Stomach (tissue), 8 donors: ENCODE measurements at regions not wholly inside any gene's neighbourhood (a gene's known extent, or its start where the extent isn't known, plus 50 kb on each side); places are given as distances from the start of the nearest gene placed in this dataset.
"Not testable (repeated sequence)": the region's sequence is repeated elsewhere in the genome, so short reads cannot be mapped to it uniquely, and the experiment has no call there.

Experiments used
- DNase-seq, 2 donors: peaks; one replicate each; pipeline versions ENCODE4 v3.0.0 to v3.0.0-alpha.2; 2013 to 2019
- H3K27ac ChIP-seq, 5 donors: fragments of 200-600 bp in 4 of 5; sonication (generic) in 4 of 5; one replicate each; pipeline ENCODE4 v1.5.1; 2013 to 2019; ENCODE audit warnings: mild to moderate bottlenecking in 1 of 5, moderate library complexity in 1 of 5
- H3K27me3 ChIP-seq, 3 donors: fragments of 200-600 bp; sonication (generic); one replicate each; pipeline ENCODE4 v1.5.1; 2017 to 2019; ENCODE audit warnings: mixed run types in 1 of 3
- H3K36me3 ChIP-seq, 4 donors: fragments of 200-600 bp; sonication (generic); 1 replicate in 3 of 4; 2 replicates in 1 of 4; pipeline ENCODE4 v1.5.1; 2016 to 2019
- H3K4me1 ChIP-seq, 4 donors: fragments of 200-600 bp; sonication (generic); one replicate each; pipeline ENCODE4 v1.5.1; 2016 to 2019
- H3K4me3 ChIP-seq, 4 donors: fragments of 200-600 bp; sonication (generic) in 3 of 4; one replicate each; pipeline ENCODE4 v1.5.1; 2016 to 2019; ENCODE audit warnings: mild to moderate bottlenecking in 1 of 4
- H3K9me3 ChIP-seq, 4 donors: fragments of 200-600 bp; sonication (generic); one replicate each; pipeline ENCODE4 v1.5.1; 2016 to 2019
- EP300 ChIP-seq: sonication (generic); formaldehyde crosslinking; IDR thresholded peaks from one replicate; pipeline ENCODE4 v1.6.1; 2017; ENCODE audit warnings: antibody characterized with exemption
- POLR2A ChIP-seq, 4 donors: fragments of 450-650 bp; IDR thresholded peaks; one replicate each; pipeline ENCODE4 v1.6.1; 2016; ENCODE audit warnings: antibody characterized with exemption in 4 of 4, control low read depth in 2 of 4, mild to moderate bottlenecking in 1 of 4, moderate library complexity in 1 of 4
- POLR2AphosphoS5 ChIP-seq, 3 donors: sonication (generic); formaldehyde crosslinking; IDR thresholded peaks; one replicate each; pipeline ENCODE4 v1.6.1; 2016; ENCODE audit warnings: antibody characterized with exemption in 3 of 3
- WGBS, 5 donors: extraction: QIAGEN DNeasy Blood & Tissue Kit in 3 of 5; methylation state at CpG; one replicate each; pipeline versions ENCODE4 v1.1.5 to v1.1.7; 2013 to 2018; 5-methylcytosine and 5-hydroxymethylcytosine counted together
- intact Hi-C: fragments of 100-400 bp; cut with DNase I; formaldehyde crosslinking; loops from one replicate; pipeline ENCODE4 v1.15.1; 2023; ENCODE audit warnings: low total_unique reads
- TF ChIP-seq, protein P1 (sequence below), 7 experiments: fragments of 450-650 bp in 4 of 7; fragments of 200-600 bp in 3 of 7; sonication (generic) in 3 of 7; IDR thresholded peaks; one replicate each; pipeline ENCODE4 v1.5.1; 2016 to 2019; ENCODE audit warnings: antibody characterized with exemption in 7 of 7, control low read depth in 2 of 7, mild to moderate bottlenecking in 1 of 7
- donor health status: healthy with polysubstance abuse.
- donor health status: Bipolar disorder and iron deficiency.
- donor health status: healthy.

DNA sequence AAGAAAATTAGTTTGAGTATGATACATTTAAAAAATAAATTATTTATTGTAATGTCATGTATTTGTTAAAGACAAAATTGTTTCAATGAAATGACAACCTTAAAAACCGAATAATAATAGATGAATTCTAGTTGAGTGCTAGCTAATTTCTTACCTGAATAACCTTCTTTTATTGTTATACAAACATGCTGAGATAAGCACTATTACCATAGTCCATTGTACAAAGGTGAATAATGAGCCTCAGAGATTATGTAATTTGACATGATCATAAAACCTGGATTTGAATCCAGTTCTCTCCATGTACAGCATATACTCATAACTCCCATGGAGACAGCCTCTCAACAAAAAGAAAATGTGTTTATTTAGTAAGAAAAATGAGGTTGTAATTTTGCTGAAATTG, 1512.9 kb downstream of the PCDH19 start:
- Histone ChIP-seq H3K4me1 (no peaks in the 10 kb centered on the region), H3K27ac (no peak overlapping the region), H3K27me3 (no peaks in the 10 kb centered on the region), H3K4me3 (no peak overlapping the region), H3K9me3 (no peaks in the 10 kb centered on the region), H3K36me3 (no peaks in the 10 kb centered on the region)
- 58 to 80% (median 73%) methylated on average over 1 of the region's 1 CpG for WGBS, 5 donors
- intact Hi-C loops: no loop called here
- no peak for DNase-seq
- TF ChIP-seq EP300 (no peak), POLR2AphosphoS5 (IDR thresholded peaks at IDR 0.05) (no peak), POLR2A (IDR thresholded peaks at IDR 0.05) (no peak)
- TF ChIP-seq, protein P1, sequence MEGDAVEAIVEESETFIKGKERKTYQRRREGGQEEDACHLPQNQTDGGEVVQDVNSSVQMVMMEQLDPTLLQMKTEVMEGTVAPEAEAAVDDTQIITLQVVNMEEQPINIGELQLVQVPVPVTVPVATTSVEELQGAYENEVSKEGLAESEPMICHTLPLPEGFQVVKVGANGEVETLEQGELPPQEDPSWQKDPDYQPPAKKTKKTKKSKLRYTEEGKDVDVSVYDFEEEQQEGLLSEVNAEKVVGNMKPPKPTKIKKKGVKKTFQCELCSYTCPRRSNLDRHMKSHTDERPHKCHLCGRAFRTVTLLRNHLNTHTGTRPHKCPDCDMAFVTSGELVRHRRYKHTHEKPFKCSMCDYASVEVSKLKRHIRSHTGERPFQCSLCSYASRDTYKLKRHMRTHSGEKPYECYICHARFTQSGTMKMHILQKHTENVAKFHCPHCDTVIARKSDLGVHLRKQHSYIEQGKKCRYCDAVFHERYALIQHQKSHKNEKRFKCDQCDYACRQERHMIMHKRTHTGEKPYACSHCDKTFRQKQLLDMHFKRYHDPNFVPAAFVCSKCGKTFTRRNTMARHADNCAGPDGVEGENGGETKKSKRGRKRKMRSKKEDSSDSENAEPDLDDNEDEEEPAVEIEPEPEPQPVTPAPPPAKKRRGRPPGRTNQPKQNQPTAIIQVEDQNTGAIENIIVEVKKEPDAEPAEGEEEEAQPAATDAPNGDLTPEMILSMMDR (IDR thresholded peaks at IDR 0.05): no peak

GRCh38 chrX:98850639-98851038, 1559.4 kb downstream of the PCDH19 start:
- H3K27ac ChIP-seq, H3K36me3 ChIP-seq, intact Hi-C loops, H3K4me3 ChIP-seq, H3K9me3 ChIP-seq, H3K4me1 ChIP-seq, H3K27me3 ChIP-seq: not testable (repeated sequence)
- 17 to 29% (median 18%) methylated on average over 6 of the region's 6 CpGs for WGBS, 5 donors
- peak; percentile 11 to 31 for DNase-seq
- TF ChIP-seq, protein P1 (IDR thresholded peaks at IDR 0.05): peak in 1 of 7 experiments; percentile 26
